ENCODE measurements at regions not wholly inside any gene's neighbourhood (a gene's known extent, or its start where the extent isn't known, plus 50 kb on each side); places are given as distances from the start of the nearest gene placed in this dataset.

GRCh38 chr1:73862355-73862754 lies 335.6 kb downstream of the LRRIQ3 start:
- TF ChIP-seq POLR2A (IDR thresholded peaks at IDR 0.05) (no peak), CTCF (IDR thresholded peaks at IDR 0.05) (no peak)

Measured in adrenal gland (tissue), 5 donors.